ENCODE measurements at regions not wholly inside any gene's neighbourhood (a gene's known extent, or its start where the extent isn't known, plus 50 kb on each side); places are given as distances from the start of the nearest gene placed in this dataset.

DNA sequence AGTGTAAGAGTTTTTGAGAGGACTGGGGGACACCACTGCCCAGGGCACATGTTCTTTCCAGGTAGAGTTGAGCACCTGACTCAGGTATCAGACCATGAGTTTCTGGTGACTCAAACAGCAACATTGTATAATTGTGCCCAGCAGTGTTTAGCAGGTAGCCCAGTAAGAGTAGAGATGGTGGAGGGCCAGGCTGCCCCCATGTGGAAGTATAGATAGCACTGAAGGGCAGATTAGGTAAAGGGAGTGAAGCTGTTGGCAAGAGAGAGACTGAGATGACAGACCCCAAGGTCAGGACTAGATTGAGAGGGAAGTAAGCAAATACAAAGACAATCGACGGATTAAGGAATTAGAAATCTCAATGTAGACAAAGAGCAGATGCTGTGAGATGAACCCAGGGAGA lies 74.6 kb downstream of the TRIM42 start:
- intact Hi-C loops (cut with DNase I) = no loop called here
- no peak for DNase-seq (ENCODE audit: low spot score)

DNA sequence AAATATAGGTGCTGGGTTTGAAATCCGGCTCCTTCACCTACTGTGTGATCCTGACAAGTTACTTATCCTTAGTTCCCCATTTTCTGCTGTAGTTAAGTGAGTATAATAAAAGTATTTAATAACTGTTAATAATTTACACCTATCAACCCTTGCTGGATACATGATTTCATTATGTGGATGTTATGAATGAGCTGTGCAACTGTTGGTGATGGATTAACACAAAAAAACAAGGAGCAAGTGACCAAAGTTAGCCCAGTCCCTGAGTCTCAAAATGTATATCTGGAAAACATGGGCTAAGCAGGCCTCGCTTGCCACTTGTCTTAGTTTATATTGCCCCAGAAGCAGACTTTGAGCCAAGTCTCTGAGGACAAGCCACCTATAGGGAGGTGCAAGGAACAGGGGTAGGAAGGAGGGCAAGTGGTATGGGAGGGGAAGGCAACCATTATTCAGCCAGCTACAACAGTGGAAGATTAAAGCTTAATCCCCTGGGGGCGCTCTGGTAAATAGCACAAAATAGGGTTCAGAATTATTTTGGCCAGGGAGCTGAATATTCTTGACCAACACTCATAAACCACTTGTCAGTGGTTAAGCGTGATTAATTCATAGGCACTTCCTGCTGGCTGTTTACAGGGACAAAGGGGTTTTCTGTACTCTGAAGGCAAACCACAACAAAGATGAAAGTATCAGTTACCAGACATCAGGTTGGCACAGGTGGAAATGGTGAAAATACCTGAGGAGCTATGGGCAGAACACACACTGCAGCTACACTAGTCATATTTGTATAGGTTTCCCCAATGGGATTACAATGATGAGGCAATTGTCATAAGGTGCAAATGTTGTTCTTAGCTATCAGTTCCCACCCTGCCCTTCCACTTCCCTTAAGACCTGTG lies 76.2 kb downstream of the TRIM42 start:
- no peak for DNase-seq (ENCODE audit: low spot score)
- intact Hi-C loops (cut with DNase I) = no loop called here

DNA sequence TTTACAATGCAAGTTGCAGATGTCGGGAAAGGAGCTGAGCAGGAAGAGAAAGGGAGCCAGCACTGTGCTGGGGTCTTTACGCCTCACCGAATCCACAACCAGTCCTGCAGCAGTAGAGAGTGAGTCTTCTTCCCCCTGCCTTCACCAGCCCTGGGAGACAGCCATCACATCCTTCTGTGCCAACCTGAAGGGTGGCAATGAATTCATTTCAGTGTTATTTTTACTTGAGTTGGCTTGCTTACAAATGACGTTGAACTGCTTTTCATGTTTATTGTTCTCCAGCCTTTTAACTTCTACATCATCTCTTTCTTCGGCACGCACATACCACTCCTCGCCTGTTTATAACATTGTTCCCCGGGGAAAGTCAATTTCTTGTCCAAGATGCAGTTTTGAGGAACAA lies 77.1 kb downstream of the TRIM42 start:
- no peak for DNase-seq (ENCODE audit: low spot score)
- intact Hi-C loops (cut with DNase I) = no loop called here

DNA sequence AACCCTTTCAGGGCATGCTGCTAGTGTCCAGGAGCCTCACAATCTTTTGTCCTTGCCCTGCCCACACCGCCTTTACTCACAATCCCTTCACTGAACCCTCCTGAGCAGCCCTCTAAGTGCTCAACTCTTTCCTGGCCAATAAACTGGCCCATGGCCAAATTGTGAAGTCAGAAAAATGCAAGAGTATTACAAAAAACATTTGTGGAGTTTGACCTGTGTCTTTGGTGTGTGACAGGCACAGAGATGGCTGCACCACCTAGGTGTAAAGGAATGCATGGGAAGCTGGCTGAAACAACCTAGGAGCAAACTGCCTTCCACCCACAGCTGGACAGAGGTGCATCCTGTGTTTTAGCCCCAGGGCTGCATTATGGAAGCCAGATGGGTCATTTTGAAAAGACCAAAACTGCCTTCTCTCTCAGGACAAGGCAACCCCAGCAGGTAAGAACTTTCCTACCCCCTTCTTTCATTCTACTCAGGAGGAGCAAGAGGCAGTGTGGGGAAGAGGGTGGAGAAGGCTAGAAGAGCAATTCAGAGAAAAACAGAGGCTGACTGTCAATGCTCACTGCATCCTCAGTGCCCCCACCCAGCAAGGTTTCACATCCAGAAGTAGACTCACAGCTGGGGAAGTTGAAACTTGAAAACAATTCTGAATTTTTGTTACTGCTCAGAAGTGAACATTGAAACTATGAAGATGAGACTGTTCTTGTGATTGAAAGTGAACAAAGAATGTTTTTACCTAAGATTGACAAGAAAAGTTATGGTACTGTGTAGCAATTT lies 78.6 kb downstream of the TRIM42 start:
- intact Hi-C loops (cut with DNase I) = no loop called here
- DNase-seq (ENCODE audit: low spot score) = no peak

DNA sequence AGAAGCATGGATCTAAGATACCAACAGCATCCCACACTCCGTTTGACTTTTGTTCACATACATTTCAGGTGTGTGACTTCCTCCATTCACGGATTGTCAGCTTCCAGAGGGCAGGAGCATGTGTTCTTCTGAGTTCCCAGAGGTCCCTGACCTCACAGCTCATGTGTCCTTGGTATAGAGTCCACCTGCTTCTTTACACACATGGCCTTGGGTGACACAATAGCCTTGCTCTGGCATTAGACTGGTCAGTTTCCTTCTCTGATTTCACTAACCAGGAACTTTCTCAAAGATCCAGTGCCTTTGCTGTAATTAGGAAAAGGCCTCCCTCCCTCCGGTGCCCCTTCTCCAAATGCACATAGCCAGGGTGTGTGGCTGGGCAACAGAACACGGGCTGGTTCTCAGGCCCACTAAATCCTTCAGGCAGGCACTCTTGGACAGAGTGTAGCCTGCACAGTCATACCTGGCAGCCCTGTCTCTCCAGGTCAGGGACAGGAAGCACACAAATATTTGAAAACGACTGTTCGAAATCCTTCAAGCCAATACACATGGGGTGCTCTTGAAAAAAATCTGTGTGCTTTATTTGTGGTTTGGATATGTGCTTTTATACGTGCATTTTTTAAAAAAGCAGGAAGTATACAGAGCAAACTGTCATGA lies 81.1 kb downstream of the TRIM42 start:
- intact Hi-C loops (cut with DNase I) = no loop called here
- DNase-seq (ENCODE audit: low spot score) = no peak

DNA sequence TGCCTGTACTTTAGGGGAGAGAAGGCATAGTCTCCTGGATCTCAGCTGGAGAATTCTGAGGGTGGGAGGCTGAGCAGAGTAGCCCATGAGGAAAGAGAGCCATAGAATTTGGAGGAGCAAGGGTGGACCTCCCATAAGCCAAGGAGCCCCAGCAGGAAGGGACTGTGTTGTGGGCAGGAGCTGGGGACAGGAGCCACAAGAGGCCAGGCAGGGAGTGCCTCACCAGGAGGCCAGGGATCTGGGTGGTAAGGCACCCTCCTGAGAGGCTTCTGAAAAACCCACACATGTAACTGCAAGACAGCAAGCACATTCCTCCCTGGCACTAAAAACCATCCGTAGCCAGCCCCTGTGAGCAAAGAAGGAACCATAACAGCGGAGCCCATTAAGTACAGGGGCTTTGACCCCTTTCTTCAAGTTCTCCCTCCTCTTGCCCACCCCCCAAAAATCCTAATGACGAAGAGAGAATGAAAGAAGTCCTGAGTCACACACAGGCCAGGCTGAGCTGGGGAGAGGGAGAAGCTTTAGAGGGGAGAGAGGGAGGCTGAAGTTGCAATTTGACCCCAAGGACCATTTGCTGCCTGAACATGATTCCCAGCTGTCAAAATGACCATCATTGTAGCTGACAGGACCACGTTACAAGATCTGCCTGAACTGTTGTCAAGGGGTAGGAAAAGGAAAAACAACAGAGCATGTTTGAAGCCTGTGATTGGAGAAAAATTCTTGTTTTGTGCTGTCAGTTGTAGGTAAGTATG lies 82.6 kb downstream of the TRIM42 start:
- intact Hi-C loops (cut with DNase I) = no loop called here
- DNase-seq (ENCODE audit: low spot score) = no peak

DNA sequence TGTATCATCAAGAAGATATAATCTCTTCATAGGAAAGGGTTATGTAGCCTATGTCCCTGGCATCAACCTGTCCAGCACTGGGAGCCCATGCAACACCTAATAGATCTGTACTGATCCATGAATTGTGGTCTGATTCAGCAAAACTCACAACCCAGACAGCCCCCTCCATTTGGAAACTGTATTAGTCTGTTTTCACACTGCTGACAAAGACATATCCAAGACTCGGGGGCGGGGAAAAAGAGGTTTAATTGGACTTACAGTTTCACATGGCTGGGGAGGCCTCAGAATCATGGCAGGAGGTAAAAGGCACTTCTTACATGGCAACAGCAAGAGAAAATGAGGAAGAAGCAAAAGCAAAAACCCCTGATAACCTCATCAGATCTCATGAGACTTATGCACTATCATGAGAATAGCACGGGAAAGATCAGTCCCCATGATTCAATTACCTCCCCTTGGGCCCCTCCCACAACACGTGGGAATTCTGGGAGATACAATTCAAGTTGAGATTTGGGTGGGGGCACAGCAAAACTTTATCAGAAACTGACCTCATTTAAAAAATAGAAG lies 83.3 kb downstream of the TRIM42 start:
- intact Hi-C loops (cut with DNase I) = no loop called here
- no peak for DNase-seq (ENCODE audit: low spot score)

DNA sequence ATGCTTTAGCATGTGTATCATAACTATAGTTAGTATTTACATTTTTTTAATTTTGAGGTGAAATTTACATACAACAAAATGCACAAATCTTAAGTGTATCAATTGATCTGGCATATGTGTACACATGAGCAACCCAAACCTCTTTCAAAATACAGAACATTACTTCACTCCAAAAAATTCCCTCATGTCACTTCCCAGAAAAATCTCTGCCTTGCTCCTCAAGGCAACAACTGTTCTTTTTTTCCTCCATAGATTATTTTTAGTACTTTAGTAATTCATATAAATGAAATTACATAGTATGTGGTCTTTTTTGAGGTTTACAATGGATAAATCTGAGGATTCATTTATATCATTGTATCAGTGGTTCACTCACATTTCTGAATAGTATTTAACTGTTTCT lies 84.9 kb downstream of the TRIM42 start:
- DNase-seq (ENCODE audit: low spot score) = no peak
- intact Hi-C loops (cut with DNase I) = no loop called here

DNA sequence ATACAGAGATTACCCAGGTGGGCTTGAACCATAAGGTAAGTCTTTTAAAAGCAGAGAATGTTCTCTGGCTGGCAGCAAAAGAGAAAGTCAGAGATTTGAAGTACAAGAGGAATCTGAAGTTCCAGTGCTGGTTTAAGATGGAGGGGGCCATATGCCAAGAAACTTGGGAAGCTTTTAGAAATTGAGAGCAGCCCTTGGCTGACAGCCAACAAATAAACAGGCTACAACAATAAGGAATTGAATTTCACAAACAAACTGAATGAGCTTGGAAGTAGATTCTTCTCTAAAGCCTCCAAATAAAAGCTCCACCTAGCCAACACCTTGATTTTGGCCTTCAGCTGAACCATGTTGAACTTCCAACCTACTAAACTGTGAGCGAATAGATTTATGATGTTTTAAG lies 85.7 kb downstream of the TRIM42 start:
- no peak for DNase-seq (ENCODE audit: low spot score)
- intact Hi-C loops (cut with DNase I) = no loop called here

DNA sequence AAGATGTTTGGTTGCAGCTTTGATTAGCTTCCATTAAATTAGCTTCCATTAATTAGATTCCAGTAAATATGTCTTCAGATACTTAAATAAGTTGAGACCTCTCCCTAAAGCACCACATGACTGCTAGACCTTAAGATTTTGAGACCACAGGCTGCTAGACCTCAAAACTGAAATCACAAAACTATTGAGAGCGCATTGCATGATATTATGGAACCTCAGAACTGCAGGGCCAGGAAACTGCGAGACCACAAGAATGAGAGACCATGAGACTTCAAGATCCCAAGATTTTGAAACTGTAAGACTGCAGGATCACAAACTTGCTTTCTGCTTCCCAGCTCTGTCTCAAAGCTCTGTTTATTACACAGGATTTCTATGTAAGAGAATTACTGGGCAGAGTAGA lies 87.4 kb downstream of the TRIM42 start:
- DNase-seq (ENCODE audit: low spot score) = no peak
- intact Hi-C loops (cut with DNase I) = no loop called here

DNA sequence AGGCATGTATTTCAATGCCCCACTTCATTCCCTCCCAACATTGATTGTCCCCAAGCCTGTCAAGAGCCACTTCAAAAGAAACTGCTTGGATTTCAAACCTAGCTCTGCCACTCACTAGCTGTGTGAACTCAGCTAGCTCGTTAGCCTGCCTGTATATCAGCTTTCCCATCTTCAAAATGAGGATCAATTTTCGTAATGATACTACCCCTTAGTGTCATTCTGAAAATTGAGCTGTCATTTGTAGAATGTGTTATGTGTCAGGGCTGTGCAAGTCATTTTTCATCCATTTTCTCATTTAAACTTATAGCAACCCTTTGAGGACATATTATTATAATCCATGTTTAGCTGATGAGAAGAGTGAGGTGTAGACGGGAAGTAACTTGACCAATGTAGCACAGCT lies 88.6 kb downstream of the TRIM42 start:
- DNase-seq (ENCODE audit: low spot score) = no peak
- intact Hi-C loops (cut with DNase I) = no loop called here

DNA sequence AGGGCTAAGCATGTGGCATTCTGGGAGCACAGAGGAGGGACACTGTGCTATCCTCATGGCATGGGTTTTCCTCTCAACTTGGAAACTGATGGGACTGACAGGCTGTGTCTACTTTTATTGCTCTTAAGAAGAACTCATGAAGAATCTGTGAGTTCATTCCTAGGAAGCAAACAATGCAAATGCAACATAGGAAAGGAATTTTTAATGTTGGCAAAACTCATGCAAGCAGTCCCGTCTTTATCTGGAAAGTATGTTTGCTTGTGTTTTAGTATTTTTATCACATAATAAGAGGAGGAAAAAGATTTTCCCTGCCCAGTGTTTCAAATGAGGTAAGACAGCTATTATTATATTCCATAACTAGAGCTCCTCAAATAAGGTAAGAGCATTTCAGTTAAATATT lies 89.7 kb downstream of the TRIM42 start:
- intact Hi-C loops (cut with DNase I) = no loop called here
- DNase-seq (ENCODE audit: low spot score) = no peak

DNA sequence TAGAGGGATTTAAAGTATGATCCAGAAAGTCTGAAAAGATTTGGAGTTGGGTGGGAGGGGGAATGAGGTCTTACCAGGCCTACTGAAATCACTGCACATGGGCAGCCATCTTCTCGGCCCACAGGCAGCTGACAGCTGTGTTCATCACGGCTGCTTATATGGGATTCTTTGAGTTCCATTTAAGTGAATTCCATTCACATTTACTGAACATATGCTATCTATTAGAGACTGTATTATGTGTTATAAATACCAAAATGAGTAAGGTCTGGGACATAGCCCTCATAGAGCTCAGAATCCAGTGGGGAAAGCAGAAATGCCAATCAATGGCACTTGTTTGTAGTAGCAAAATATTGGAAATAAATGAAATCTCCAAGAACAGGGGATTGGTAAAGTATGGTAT lies 91.1 kb downstream of the TRIM42 start:
- no peak for DNase-seq (ENCODE audit: low spot score)
- intact Hi-C loops (cut with DNase I) = no loop called here

DNA sequence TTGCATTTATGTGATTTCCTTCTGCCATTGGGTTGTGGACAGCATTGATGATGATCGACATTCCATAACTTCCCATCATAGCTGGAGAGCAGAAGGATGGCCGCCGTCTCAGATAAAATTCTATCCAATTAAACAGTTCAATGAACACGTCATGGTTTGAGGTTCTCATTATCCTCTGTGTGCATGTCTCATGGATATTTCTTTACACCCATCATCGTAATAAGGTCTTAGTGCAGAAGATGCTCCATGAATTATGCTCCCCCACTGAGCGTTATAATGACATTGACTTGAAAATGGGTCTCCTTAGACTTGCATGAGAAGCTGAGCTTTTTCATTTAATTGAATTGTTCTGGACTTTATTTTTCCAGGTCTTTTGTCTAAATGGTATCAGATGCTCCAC lies 92.1 kb downstream of the TRIM42 start:
- no peak for DNase-seq (ENCODE audit: low spot score)
- intact Hi-C loops (cut with DNase I) = no loop called here

DNA sequence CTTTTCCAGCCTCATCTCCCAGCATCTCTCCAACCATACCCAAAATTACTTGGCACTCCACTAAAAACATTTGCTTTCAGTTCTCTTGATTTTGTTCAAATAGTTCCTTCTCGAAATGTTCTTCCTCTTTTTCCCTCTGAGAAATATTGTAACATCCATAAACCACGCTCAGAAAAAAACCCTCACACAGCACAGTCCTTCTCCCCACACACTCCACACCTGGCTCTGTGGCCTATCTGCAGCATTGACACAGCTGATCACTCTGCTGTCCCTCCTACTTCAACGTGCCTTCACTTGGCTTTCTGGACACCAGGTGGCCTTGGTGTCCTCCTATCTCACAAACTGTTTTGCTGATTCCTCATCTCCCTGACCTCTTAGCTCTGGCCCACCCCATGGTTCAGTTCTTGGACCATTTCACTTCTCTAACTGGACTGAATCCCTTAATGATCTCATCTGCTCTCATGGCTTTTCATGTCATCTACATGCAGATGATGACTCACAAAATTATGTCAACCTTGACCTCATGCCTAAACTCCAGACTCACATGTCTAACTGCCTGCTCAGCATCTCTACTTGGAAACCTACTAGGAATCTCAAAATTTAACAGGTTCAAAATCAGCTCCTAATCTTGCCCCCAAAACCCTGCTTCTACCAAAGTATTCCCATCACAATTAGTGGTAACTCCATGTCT lies 93.3 kb downstream of the TRIM42 start:
- intact Hi-C loops (cut with DNase I) = no loop called here
- no peak for DNase-seq (ENCODE audit: low spot score)

DNA sequence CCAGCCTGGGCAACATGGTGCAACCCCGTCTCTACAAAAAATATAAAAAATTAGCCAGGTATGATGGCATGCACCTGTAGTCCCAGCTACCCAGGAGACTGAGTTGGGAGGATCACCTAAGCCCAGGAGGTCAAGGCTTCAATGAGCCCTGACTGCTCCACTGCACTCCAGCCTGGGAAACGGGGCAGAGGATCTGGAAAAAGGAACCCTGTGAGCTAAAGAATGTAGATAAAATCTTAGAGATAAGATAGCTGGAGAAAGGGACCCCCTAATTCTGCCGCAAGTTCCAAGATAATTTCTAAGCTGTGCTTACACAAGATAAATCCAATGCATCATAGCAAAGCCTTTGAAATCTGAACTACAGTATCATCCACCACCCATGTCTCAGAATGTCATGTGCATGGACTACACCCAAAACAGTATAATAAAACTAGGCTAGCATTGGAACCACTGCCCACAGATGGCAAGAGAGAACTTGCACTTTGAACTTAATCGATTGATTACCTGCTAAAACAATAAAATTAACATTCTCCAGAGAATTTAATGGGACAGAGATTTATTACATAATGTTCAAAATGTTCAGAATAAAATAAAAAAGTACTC lies 99.9 kb downstream of the TRIM42 start:
- intact Hi-C loops (cut with DNase I) = no loop called here
- DNase-seq (ENCODE audit: low spot score) = no peak

DNA sequence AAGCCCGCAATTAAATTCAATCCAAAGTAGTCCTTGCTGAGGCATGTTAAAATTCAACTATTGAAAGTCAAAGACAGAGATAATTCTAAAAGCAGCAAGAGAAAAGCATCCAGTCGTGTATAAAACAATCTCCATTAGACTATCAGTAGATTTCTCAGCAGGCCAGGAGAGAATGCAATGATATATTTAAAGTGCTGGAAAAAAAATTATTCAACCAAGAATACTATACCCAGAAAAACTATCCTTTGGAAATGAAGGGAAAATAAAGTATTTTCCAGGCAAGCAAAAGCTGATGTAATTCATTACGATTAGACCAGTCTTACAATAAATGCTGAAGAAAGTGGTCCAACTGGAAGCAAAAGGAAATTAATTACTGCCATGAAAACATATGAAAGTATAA lies 113.5 kb downstream of the TRIM42 start:
- intact Hi-C loops (cut with DNase I) = no loop called here
- no peak for DNase-seq (ENCODE audit: low spot score)

DNA sequence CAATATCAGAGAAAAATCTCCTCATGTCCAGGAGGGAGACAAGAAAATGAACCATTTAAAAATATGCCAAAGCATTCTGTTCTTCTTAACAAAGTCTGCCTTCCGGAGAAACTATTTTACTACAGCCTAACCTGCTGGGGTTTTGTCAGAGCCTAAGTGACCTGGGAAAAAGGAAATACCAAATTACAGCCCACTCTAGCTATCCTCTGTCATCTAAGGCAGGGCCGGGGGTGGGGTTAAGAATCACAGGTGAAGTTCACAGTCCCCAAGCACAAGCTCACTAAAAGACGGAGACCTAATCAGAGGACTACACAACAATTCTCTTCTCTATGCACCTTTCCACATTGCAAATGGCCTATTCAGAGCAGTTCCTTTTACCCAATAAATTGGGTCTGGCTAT lies 116.6 kb downstream of the TRIM42 start:
- intact Hi-C loops (cut with DNase I) = no loop called here
- DNase-seq (ENCODE audit: low spot score) = no peak
